ENCODE measurements at regions not wholly inside any gene's neighbourhood (a gene's known extent, or its start where the extent isn't known, plus 50 kb on each side); places are given as distances from the start of the nearest gene placed in this dataset.

- TF ChIP-seq, protein P1, sequence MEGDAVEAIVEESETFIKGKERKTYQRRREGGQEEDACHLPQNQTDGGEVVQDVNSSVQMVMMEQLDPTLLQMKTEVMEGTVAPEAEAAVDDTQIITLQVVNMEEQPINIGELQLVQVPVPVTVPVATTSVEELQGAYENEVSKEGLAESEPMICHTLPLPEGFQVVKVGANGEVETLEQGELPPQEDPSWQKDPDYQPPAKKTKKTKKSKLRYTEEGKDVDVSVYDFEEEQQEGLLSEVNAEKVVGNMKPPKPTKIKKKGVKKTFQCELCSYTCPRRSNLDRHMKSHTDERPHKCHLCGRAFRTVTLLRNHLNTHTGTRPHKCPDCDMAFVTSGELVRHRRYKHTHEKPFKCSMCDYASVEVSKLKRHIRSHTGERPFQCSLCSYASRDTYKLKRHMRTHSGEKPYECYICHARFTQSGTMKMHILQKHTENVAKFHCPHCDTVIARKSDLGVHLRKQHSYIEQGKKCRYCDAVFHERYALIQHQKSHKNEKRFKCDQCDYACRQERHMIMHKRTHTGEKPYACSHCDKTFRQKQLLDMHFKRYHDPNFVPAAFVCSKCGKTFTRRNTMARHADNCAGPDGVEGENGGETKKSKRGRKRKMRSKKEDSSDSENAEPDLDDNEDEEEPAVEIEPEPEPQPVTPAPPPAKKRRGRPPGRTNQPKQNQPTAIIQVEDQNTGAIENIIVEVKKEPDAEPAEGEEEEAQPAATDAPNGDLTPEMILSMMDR (IDR thresholded peaks at IDR 0.05 in 4 of 5, conservative IDR thresholded peaks at IDR 0.05 in 1 of 5) = no peak
- TF ChIP-seq POLR2A (IDR thresholded peaks at IDR 0.05) = no peak
Observed at GRCh38 chr3:41141433-41142167, 57.7 kb upstream of the CTNNB1 start.
